ENCODE measurements at regions not wholly inside any gene's neighbourhood (a gene's known extent, or its start where the extent isn't known, plus 50 kb on each side); places are given as distances from the start of the nearest gene placed in this dataset.

GRCh38 chr10:105644091-105644490 lies 1003.0 kb downstream of the SORCS3 start:
- H3K27ac ChIP-seq, result no peak overlapping the region
- no peaks in the 10 kb centered on the region for H3K9me3 ChIP-seq
- no peak overlapping the region for H3K4me3 ChIP-seq
- peaks cover 6% of the 10 kb centered on the region; the same call in 1 of the 2 replicates for H3K4me1 ChIP-seq
- no peaks in the 10 kb centered on the region for H3K36me3 ChIP-seq
- H3K9ac ChIP-seq, result no peak overlapping the region
- no peak for TF ChIP-seq Cebpa-rat (IDR thresholded peaks at IDR 0.05)
- no peaks in the 10 kb centered on the region for H4K20me1 ChIP-seq
- no peak overlapping the region for H3K4me2 ChIP-seq
- H3K27me3 ChIP-seq, result no peaks in the 10 kb centered on the region

GRCh38 chr10:105643660-105644059 lies 1002.6 kb downstream of the SORCS3 start:
- Histone ChIP-seq H4K20me1 (no peaks in the 10 kb centered on the region), H3K36me3 (no peaks in the 10 kb centered on the region), H3K4me1 (peaks cover 2% of the 10 kb centered on the region; the same call in 1 of the 2 replicates), H3K27ac (no peak overlapping the region), H3K4me3 (no peak overlapping the region), H3K27me3 (no peaks in the 10 kb centered on the region), H3K9me3 (no peaks in the 10 kb centered on the region), H3K9ac (no peak overlapping the region), H3K4me2 (no peak overlapping the region)
- TF ChIP-seq Cebpa-rat (IDR thresholded peaks at IDR 0.05), result no peak

GRCh38 chr10:105634281-105634680 lies 993.2 kb downstream of the SORCS3 start:
- Histone ChIP-seq H3K9me3 (no peaks in the 10 kb centered on the region), H4K20me1 (no peaks in the 10 kb centered on the region), H3K4me2 (no peak overlapping the region), H3K4me1 (no peaks in the 10 kb centered on the region), H3K27ac (no peak overlapping the region), H3K4me3 (no peak overlapping the region), H3K9ac (no peak overlapping the region), H3K27me3 (no peaks in the 10 kb centered on the region), H3K36me3 (no peaks in the 10 kb centered on the region)
- no peak for TF ChIP-seq Cebpa-rat (IDR thresholded peaks at IDR 0.05)

GRCh38 chr10:105615715-105616365 lies 974.8 kb downstream of the SORCS3 start:
- Histone ChIP-seq H4K20me1 (no peaks in the 10 kb centered on the region), H3K4me2 (no peak overlapping the region), H3K4me3 (no peak overlapping the region), H3K36me3 (no peaks in the 10 kb centered on the region), H3K9ac (no peak overlapping the region), H3K27me3 (no peaks in the 10 kb centered on the region), H3K9me3 (no peaks in the 10 kb centered on the region), H3K4me1 (no peaks in the 10 kb centered on the region), H3K27ac (no peak overlapping the region)
- TF ChIP-seq Cebpa-rat (IDR thresholded peaks at IDR 0.05), result no peak

- Histone ChIP-seq H4K20me1 (no peaks in the 10 kb centered on the region), H3K9ac (no peak overlapping the region), H3K4me1 (no peaks in the 10 kb centered on the region), H3K4me3 (no peak overlapping the region), H3K27ac (no peak overlapping the region), H3K9me3 (no peaks in the 10 kb centered on the region), H3K27me3 (no peaks in the 10 kb centered on the region), H3K4me2 (no peak overlapping the region), H3K36me3 (no peaks in the 10 kb centered on the region)
- no peak for TF ChIP-seq Cebpa-rat (IDR thresholded peaks at IDR 0.05)
Measured at GRCh38 chr10:105611244-105611798, 970.2 kb downstream of the SORCS3 start.

- H3K4me2 ChIP-seq, result no peak overlapping the region
- no peaks in the 10 kb centered on the region for H4K20me1 ChIP-seq
- no peaks in the 10 kb centered on the region for H3K4me1 ChIP-seq
- no peak for TF ChIP-seq Cebpa-rat (IDR thresholded peaks at IDR 0.05)
- no peak overlapping the region for H3K9ac ChIP-seq
- no peaks in the 10 kb centered on the region for H3K27me3 ChIP-seq
- H3K27ac ChIP-seq, result no peak overlapping the region
- no peaks in the 10 kb centered on the region for H3K36me3 ChIP-seq
- H3K4me3 ChIP-seq, result no peak overlapping the region
- no peaks in the 10 kb centered on the region for H3K9me3 ChIP-seq
Measured at GRCh38 chr10:105609451-105609850, 968.4 kb downstream of the SORCS3 start.

GRCh38 chr10:105605918-105606317 lies 964.8 kb downstream of the SORCS3 start:
- H4K20me1 ChIP-seq, result no peaks in the 10 kb centered on the region
- no peaks in the 10 kb centered on the region for H3K27me3 ChIP-seq
- H3K36me3 ChIP-seq, result no peaks in the 10 kb centered on the region
- no peak overlapping the region for H3K4me3 ChIP-seq
- TF ChIP-seq Cebpa-rat (IDR thresholded peaks at IDR 0.05), result no peak
- no peaks in the 10 kb centered on the region for H3K9me3 ChIP-seq
- no peak overlapping the region for H3K4me2 ChIP-seq
- no peak overlapping the region for H3K27ac ChIP-seq
- no peaks in the 10 kb centered on the region for H3K4me1 ChIP-seq
- H3K9ac ChIP-seq, result no peak overlapping the region

- Histone ChIP-seq H3K27ac (no peak overlapping the region), H4K20me1 (no peaks in the 10 kb centered on the region), H3K9ac (no peak overlapping the region), H3K4me2 (no peak overlapping the region), H3K4me3 (no peak overlapping the region), H3K4me1 (no peaks in the 10 kb centered on the region), H3K36me3 (no peaks in the 10 kb centered on the region), H3K9me3 (no peaks in the 10 kb centered on the region), H3K27me3 (no peaks in the 10 kb centered on the region)
- no peak for TF ChIP-seq Cebpa-rat (IDR thresholded peaks at IDR 0.05)
Measured at GRCh38 chr10:105605104-105605503, 964.0 kb downstream of the SORCS3 start.

- no peak for TF ChIP-seq Cebpa-rat (IDR thresholded peaks at IDR 0.05)
- Histone ChIP-seq H3K36me3 (no peaks in the 10 kb centered on the region), H4K20me1 (no peaks in the 10 kb centered on the region), H3K9me3 (no peaks in the 10 kb centered on the region), H3K4me3 (no peak overlapping the region), H3K27ac (no peak overlapping the region), H3K4me2 (no peak overlapping the region), H3K9ac (no peak overlapping the region), H3K4me1 (no peaks in the 10 kb centered on the region), H3K27me3 (no peaks in the 10 kb centered on the region)
Measured at GRCh38 chr10:105598207-105598606, 957.1 kb downstream of the SORCS3 start.

- no peaks in the 10 kb centered on the region for H3K27me3 ChIP-seq
- no peak overlapping the region for H3K9ac ChIP-seq
- H3K4me1 ChIP-seq, result no peaks in the 10 kb centered on the region
- H3K4me2 ChIP-seq, result no peak overlapping the region
- H3K36me3 ChIP-seq, result no peaks in the 10 kb centered on the region
- TF ChIP-seq Cebpa-rat (IDR thresholded peaks at IDR 0.05), result no peak
- H3K4me3 ChIP-seq, result no peak overlapping the region
- no peak overlapping the region for H3K27ac ChIP-seq
- no peaks in the 10 kb centered on the region for H3K9me3 ChIP-seq
- no peaks in the 10 kb centered on the region for H4K20me1 ChIP-seq
Measured at GRCh38 chr10:105597312-105597711, 956.2 kb downstream of the SORCS3 start.

Measured in BLaER1 (cell line).